Activated CD8-positive, alpha-beta memory T cell treated with anti-CD3 and anti-CD28 coated beads, Interleukin-2, amount 50 U/mL, for 4 hours (primary cell): ENCODE measurements at regions not wholly inside any gene's neighbourhood (a gene's known extent, or its start where the extent isn't known, plus 50 kb on each side); places are given as distances from the start of the nearest gene placed in this dataset.

Experiments
- DNase-seq: peaks from one replicate; pipeline ENCODE4 v3.0.0-alpha.2; 2020

- DNase-seq: no peak
Measured at GRCh38 chr10:24150853-24151252, 58.1 kb upstream of the KIAA1217 start.

- DNase-seq: no peak
Measured at GRCh38 chr10:24152270-24152669, 56.7 kb upstream of the KIAA1217 start.

DNA sequence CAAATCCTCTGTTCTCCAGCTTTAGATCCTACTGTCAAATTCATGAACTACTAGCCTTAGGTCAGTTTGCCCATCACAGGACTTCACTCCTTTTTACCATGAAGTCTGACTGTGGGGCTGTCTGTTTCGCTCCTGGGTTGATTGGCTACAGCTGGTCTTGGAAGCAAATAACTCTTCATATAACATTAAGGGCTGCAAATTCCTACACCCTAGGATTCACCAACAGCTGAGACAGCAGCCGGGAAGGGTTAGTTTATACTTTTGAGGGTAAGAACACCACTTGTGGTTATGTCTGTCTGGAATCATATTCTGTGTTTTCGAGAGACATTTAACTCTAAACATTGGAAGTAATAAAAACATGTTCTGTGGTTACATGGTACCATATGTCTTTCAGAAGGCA, 55.9 kb upstream of the KIAA1217 start:
- no peak for DNase-seq

GRCh38 chr10:24153537-24153936, 55.4 kb upstream of the KIAA1217 start:
- no peak for DNase-seq

DNA sequence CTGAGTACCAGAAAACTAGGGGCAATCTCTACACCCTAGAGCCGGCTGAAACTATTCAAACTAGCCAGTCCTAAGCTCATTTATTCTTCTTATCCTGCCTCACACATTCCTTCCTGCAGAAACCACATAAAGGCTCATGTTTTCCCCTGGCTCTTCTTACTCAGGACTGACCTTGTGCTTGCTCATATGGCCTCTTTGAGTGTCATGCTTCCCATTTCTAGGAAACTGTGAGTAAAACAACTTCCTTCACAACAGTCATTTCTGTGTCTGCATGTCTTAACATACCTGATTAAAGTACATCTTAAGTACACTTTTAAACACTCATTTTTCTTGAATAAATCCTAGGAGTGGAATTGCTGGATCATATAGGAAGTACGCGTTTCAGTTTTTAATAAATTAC, 52.3 kb upstream of the KIAA1217 start:
- DNase-seq: no peak

- DNase-seq: no peak
Measured at GRCh38 chr10:24157567-24157966, 51.4 kb upstream of the KIAA1217 start.
